ENCODE measurements at regions not wholly inside any gene's neighbourhood (a gene's known extent, or its start where the extent isn't known, plus 50 kb on each side); places are given as distances from the start of the nearest gene placed in this dataset.
"Not testable (repeated sequence)": the region's sequence is repeated elsewhere in the genome, so short reads cannot be mapped to it uniquely, and the experiment has no call there.

- no peak for DNase-seq (ENCODE audit: low spot score)
Observed at GRCh38 chr17:71024172-71024571, 854.8 kb downstream of the KCNJ2 start.

GRCh38 chr17:71024969-71025368, 855.6 kb downstream of the KCNJ2 start:
- no peak for DNase-seq (ENCODE audit: low spot score)

- DNase-seq (ENCODE audit: low spot score): no peak
Observed at GRCh38 chr17:71029246-71029645, 859.9 kb downstream of the KCNJ2 start.

GRCh38 chr17:71031286-71031685, 862.0 kb downstream of the KCNJ2 start:
- not testable (repeated sequence) for DNase-seq (ENCODE audit: low spot score)

GRCh38 chr17:71032746-71033273, 863.5 kb downstream of the KCNJ2 start:
- no peak for DNase-seq (ENCODE audit: low spot score)

GRCh38 chr17:71033336-71033735, 864.0 kb downstream of the KCNJ2 start:
- no peak for DNase-seq (ENCODE audit: low spot score)

- DNase-seq (ENCODE audit: low spot score): no peak
Observed at GRCh38 chr17:71035226-71035625, 865.9 kb downstream of the KCNJ2 start.

GRCh38 chr17:71037386-71037785, 868.1 kb downstream of the KCNJ2 start:
- no peak for DNase-seq (ENCODE audit: low spot score)

GRCh38 chr17:71039391-71039790, 870.1 kb downstream of the KCNJ2 start:
- DNase-seq (ENCODE audit: low spot score): no peak

- DNase-seq (ENCODE audit: low spot score): no peak
Observed at GRCh38 chr17:71052971-71053370, 883.6 kb downstream of the KCNJ2 start.

GRCh38 chr17:71055128-71055527, 885.8 kb downstream of the KCNJ2 start:
- DNase-seq (ENCODE audit: low spot score): no peak

GRCh38 chr17:71057448-71057847, 888.1 kb downstream of the KCNJ2 start:
- no peak for DNase-seq (ENCODE audit: low spot score)

GRCh38 chr17:71057938-71058337, 888.6 kb downstream of the KCNJ2 start:
- no peak for DNase-seq (ENCODE audit: low spot score)

- DNase-seq (ENCODE audit: low spot score): no peak
Observed at GRCh38 chr17:71063127-71063526, 893.8 kb downstream of the KCNJ2 start.

GRCh38 chr17:71063559-71063958, 894.2 kb downstream of the KCNJ2 start:
- no peak for DNase-seq (ENCODE audit: low spot score)

GRCh38 chr17:71067669-71068407, 898.5 kb downstream of the KCNJ2 start:
- no peak for DNase-seq (ENCODE audit: low spot score)

GRCh38 chr17:71068408-71068750, 899.0 kb downstream of the KCNJ2 start:
- DNase-seq (ENCODE audit: low spot score): no peak

- DNase-seq (ENCODE audit: low spot score): no peak
Observed at GRCh38 chr17:71071041-71071440, 901.7 kb downstream of the KCNJ2 start.

- no peak for DNase-seq (ENCODE audit: low spot score)
Observed at GRCh38 chr17:71071837-71072236, 902.5 kb downstream of the KCNJ2 start.

GRCh38 chr17:71080937-71081336, 911.6 kb downstream of the KCNJ2 start:
- no peak for DNase-seq (ENCODE audit: low spot score)

GRCh38 chr17:71081666-71082065, 912.3 kb downstream of the KCNJ2 start:
- no peak for DNase-seq (ENCODE audit: low spot score)

GRCh38 chr17:71084219-71084618, 914.9 kb downstream of the KCNJ2 start:
- no peak for DNase-seq (ENCODE audit: low spot score)

- DNase-seq (ENCODE audit: low spot score): no peak
Observed at GRCh38 chr17:71084838-71085237, 915.5 kb downstream of the KCNJ2 start.
